Keratinocyte (primary cell): ENCODE measurements at regions not wholly inside any gene's neighbourhood (a gene's known extent, or its start where the extent isn't known, plus 50 kb on each side); places are given as distances from the start of the nearest gene placed in this dataset.

Experiments
- DNase-seq: peaks from one replicate; pipeline ENCODE4 v3.0.0-alpha.2; 2011; ENCODE audit warnings: low read depth, missing footprints, low spot score
- FAIRE-seq: peaks from 2 replicates; lab custom pipeline; 2011; peaks lifted over from hg19 to GRCh38; lab: Jason Lieb, UNC
- H2AFZ ChIP-seq: 2 replicates; pipeline ENCODE4 v1.6.0; 2012; ENCODE audit warnings: low read length, control low read depth, inconsistent platforms; ENCODE audit not compliant: control insufficient read depth
- H3K27ac ChIP-seq: 2 replicates; pipeline ENCODE4 v1.5.1; 2011; ENCODE audit warnings: low read length; ENCODE audit not compliant: control insufficient read depth, insufficient read depth
- H3K27me3 ChIP-seq: 3 replicates; pipeline ENCODE4 v1.6.0; 2011; ENCODE audit warnings: low read length; ENCODE audit not compliant: control insufficient read depth, insufficient read depth; ENCODE audit errors: extremely low read depth
- H3K36me3 ChIP-seq, 2 experiments: 2 replicates in 1 of 2; 3 replicates in 1 of 2; pipeline ENCODE4 v1.5.1; 2011; ENCODE audit warnings: low read length in 2 of 2, mild to moderate bottlenecking in 1 of 2; ENCODE audit not compliant: control insufficient read depth in 2 of 2, insufficient read depth in 2 of 2; ENCODE audit errors: extremely low read depth in 1 of 2
- H3K4me1 ChIP-seq: 3 replicates; pipeline ENCODE4 v1.5.1; 2011; ENCODE audit warnings: low read length; ENCODE audit not compliant: control insufficient read depth, insufficient read depth; ENCODE audit errors: extremely low read depth
- H3K4me2 ChIP-seq: 3 replicates; pipeline ENCODE4 v1.6.0; 2011; ENCODE audit warnings: low read depth, low read length; ENCODE audit not compliant: control insufficient read depth, insufficient read depth; ENCODE audit errors: extremely low read depth
- H3K4me3 ChIP-seq, 3 experiments: fragments of 200-600 bp in 1 of 3; sonication (generic) in 1 of 3; 2 replicates in 2 of 3; 3 replicates in 1 of 3; pipeline ENCODE4 v1.5.1; 2011 to 2016; ENCODE audit warnings: low read length in 3 of 3, mild to moderate bottlenecking in 3 of 3, control low read depth in 2 of 3, inconsistent platforms in 1 of 3, low read depth in 1 of 3, mixed read lengths in 1 of 3, mixed run types in 1 of 3, moderate library complexity in 1 of 3; ENCODE audit not compliant: control insufficient read depth in 2 of 3, insufficient read depth in 2 of 3; ENCODE audit errors: extremely low read depth in 1 of 3
- H3K79me2 ChIP-seq: 2 replicates; pipeline ENCODE4 v1.6.0; 2012; ENCODE audit warnings: low read length; ENCODE audit not compliant: control insufficient read depth, insufficient read depth
- H3K9ac ChIP-seq: 3 replicates; pipeline ENCODE4 v1.6.0; 2011; ENCODE audit warnings: low read length; ENCODE audit not compliant: control insufficient read depth, insufficient read depth; ENCODE audit errors: extremely low read depth
- H3K9me1 ChIP-seq: 3 replicates; pipeline ENCODE4 v1.6.0; 2011; ENCODE audit warnings: low read length; ENCODE audit not compliant: control insufficient read depth, insufficient read depth; ENCODE audit errors: extremely low read depth
- H3K9me3 ChIP-seq: 2 replicates; pipeline ENCODE4 v1.5.1; 2012; ENCODE audit warnings: low read depth, low read length; ENCODE audit not compliant: control insufficient read depth
- H4K20me1 ChIP-seq: 3 replicates; pipeline ENCODE4 v1.6.0; 2011; ENCODE audit warnings: low read length; ENCODE audit not compliant: control insufficient read depth, insufficient read depth; ENCODE audit errors: extremely low read depth
- CTCF ChIP-seq, 3 experiments: IDR thresholded peaks in 1 of 3; conservative IDR thresholded peaks in 1 of 3; optimal IDR thresholded peaks in 1 of 3; 2 replicates in 2 of 3; 3 replicates in 1 of 3; pipeline versions ENCODE3 to v1.5.1; 2011; ENCODE audit warnings: low read length in 3 of 3, mild to moderate bottlenecking in 3 of 3, moderate library complexity in 2 of 3, control low read depth in 1 of 3, inconsistent platforms in 1 of 3; ENCODE audit not compliant: insufficient read depth in 2 of 3; ENCODE audit errors: extremely low read depth in 1 of 3
- EZH2 ChIP-seq: IDR thresholded peaks from one replicate; pipeline ENCODE4 v1.6.1; 2012; ENCODE audit warnings: inconsistent platforms, mild to moderate bottlenecking, low read length, moderate library complexity
- dilution Hi-C: fragments of 300-500 bp; cut with MboI; formaldehyde crosslinking; loops from one replicate; pipeline ENCODE4 v1.7.0; 2020; ENCODE audit warnings: low sequenced_read_pairs; ENCODE audit not compliant: extremely low pct_ligation_motif_present

DNA sequence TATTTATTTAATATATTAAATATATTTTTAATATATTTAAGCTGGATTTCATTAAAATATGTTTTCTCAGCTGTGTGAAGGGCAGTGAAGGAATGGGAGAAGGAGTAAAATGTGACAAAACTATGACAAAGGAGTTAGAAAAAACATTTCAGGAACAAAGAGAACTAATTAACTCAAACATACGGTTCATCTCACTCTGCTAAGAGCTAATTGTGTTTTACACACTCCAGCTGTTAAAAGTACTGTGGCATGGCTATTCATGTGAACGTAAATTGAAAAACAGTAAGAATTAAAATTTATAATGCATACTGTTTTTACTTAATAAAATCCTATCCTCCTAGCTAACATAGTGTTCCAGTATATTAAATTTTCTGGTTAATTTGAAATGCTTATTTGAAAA is 262.5 kb upstream of the GNAI1 start:
- Histone ChIP-seq H3K9ac (no peak overlapping the region), H3K36me3 (no peaks in the 10 kb centered on the region), H4K20me1 (no peaks in the 10 kb centered on the region), H2AFZ (no peak overlapping the region), H3K4me1 (no peaks in the 10 kb centered on the region), H3K9me1 (no peaks in the 10 kb centered on the region), H3K27me3 (peaks cover 3% of the 10 kb centered on the region), H3K27ac (no peak overlapping the region), H3K4me2 (no peak overlapping the region), H3K79me2 (no peaks in the 10 kb centered on the region), H3K4me3 (no peak overlapping the region), H3K9me3 (no peaks in the 10 kb centered on the region)
- dilution Hi-C loops, result no loop called here
- TF ChIP-seq EZH2, result no peak
- no peak for TF ChIP-seq CTCF (optimal IDR thresholded peaks at IDR 0.05 in 1 of 3, IDR thresholded peaks at IDR 0.05 in 1 of 3, conservative IDR thresholded peaks at IDR 0.05 in 1 of 3; ENCODE audit: extremely low read depth in 1 of 3, insufficient read depth in 2 of 3, low read length in 3 of 3)
- no peak for FAIRE-seq
- no peak for DNase-seq

DNA sequence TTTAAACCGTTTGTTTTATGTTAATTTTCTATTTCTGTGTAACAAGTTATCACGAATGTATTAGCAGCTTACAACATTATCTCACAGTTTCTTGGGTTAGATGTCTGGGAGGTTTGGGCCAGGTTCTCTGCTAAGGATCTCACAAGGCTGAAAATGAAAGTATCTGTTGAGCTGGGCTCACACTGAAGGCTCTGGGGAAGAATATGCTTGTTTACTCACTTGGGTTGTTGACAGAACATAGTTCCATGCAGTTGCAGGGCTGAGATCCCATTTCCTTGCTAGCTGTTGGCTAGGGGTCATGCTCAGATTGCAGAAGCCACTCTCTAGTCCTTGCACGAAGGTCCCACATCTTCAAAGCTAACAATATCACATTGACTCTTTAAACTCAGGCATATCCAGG is 266.6 kb upstream of the GNAI1 start:
- no peaks in the 10 kb centered on the region for H3K9me3 ChIP-seq
- no peak overlapping the region for H3K4me3 ChIP-seq
- no peak for TF ChIP-seq EZH2
- TF ChIP-seq CTCF (optimal IDR thresholded peaks at IDR 0.05 in 1 of 3, IDR thresholded peaks at IDR 0.05 in 1 of 3, conservative IDR thresholded peaks at IDR 0.05 in 1 of 3; ENCODE audit: extremely low read depth in 1 of 3, insufficient read depth in 2 of 3, low read length in 3 of 3), result no peak
- no peak overlapping the region for H3K9ac ChIP-seq
- DNase-seq, result no peak
- no peaks in the 10 kb centered on the region for H3K9me1 ChIP-seq
- H3K27ac ChIP-seq, result no peak overlapping the region
- H3K27me3 ChIP-seq, result peaks cover 3% of the 10 kb centered on the region
- FAIRE-seq, result no peak
- no peak overlapping the region for H3K4me2 ChIP-seq
- no peaks in the 10 kb centered on the region for H3K79me2 ChIP-seq
- no peaks in the 10 kb centered on the region for H4K20me1 ChIP-seq
- dilution Hi-C loops, result no loop called here
- H2AFZ ChIP-seq, result no peak overlapping the region
- no peaks in the 10 kb centered on the region for H3K36me3 ChIP-seq
- no peaks in the 10 kb centered on the region for H3K4me1 ChIP-seq
